GM19025 (cell line): ENCODE measurements at regions not wholly inside any gene's neighbourhood (a gene's known extent, or its start where the extent isn't known, plus 50 kb on each side); places are given as distances from the start of the nearest gene placed in this dataset.

Experiments used
- ATAC-seq: cut with Tn5 transposase; IDR thresholded peaks from one replicate; pipeline ENCODE4 v1.9.1; 2021; ENCODE audit warnings: mild to moderate bottlenecking, low read depth, moderate library complexity; ENCODE audit not compliant: unreplicated experiment

DNA sequence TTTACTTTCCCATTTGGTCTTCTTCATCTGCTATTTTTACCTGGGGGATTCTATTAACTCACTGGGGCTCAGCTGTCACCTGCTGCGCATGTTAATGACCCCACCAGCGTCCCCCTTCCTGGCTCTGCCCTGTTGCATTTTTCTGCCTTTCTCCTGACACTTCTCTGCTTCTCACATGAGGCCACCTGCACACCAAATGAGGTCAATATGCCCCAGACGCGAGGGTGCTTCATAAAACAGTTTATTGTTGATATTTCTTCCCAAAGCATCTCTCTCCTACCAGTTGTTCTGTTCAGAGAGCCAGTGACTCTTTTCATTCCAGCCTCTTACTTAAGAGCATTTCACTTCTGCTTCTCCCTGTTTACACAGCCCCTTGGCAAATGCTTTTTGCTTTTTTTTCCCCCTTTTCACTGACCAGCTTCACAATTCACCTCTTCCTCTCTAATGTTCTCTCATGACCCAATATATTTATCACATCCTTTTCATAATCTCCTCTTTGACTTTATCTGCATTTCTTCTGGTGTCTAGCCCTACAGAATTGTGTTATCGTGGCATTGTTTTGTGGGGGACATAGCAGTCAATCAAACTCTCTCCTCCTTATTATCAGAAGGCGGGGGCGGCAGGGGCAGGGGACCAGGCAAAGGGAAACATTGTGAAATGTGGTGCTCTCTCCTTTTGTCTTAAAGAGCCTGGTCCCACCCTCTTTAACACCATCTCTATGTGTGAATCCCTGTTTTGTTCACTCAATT is 545.8 kb upstream of the CITED2 start:
- ATAC-seq: no peak

DNA sequence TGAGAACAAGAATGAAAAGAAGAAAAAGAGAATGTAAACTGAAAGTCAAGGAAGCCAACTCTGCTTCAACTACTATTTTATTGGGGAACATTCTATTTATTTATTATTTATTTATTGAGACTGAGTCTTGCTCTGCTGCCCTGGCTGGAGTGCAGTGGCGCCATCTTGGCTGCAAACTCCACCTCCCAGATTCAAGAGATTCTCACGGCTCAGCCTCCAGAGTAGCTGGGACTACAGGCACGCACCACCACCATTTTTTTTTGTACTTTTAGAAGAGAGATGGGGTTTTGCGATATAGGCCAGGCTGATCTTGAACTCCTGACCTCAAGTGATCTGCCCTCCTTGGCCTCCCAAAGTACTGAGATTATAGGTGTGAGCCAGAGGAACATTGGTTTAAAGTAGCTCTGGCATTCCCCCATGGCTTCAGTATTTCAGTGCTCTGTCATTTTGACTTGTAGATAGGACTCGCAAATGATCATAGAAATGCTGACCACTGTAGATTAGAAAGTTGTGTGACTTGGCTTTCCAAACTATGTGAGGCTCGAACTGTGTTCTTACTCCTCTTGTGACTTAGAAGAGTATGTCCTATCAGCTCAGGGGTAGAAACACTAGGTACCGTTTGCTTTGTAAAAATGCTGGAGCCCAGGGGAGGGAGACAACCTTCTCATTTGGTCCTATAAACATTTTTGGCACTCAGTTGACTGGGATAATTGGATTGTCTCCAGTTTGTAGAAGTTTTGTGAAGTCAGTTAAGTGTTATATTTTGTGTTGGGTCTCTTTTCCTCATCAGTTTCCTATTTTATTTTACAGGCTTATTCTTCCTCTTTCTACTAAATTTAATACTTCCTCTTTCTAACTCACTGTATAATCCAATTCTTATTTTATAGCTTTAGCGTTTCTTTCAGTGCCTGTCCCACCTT is 544.9 kb upstream of the CITED2 start:
- ATAC-seq: no peak

DNA sequence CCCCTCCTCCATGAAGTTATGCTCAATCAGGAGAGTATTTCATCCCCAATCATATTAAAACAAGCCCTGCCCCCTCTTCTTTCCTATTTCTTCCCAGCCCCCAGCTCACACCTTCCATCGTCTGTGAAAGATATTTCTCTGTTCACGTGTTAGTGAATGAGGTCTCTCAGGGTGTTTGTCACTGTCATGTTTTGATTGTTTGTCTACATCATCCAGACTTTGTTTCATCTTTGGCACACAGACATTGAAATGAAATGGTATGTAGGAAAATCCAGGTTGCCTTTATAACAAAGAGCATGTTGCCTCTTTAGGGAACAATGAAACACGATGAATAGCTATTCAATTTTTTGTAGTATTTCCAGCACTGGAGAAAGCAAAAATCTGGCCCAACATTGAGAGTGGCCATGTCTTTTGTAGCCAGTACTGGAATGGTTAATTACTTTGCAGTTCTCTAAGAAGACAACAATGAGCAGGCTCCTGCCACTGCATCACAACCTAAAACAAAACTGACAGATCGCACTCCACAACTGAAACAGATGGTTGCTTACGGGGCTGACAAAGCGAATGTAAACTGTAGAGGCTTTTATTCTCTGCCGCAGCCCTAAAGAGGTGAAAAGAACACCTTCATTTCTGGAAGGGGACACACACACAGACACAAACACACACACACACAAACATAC is 543.6 kb upstream of the CITED2 start:
- no peak for ATAC-seq

DNA sequence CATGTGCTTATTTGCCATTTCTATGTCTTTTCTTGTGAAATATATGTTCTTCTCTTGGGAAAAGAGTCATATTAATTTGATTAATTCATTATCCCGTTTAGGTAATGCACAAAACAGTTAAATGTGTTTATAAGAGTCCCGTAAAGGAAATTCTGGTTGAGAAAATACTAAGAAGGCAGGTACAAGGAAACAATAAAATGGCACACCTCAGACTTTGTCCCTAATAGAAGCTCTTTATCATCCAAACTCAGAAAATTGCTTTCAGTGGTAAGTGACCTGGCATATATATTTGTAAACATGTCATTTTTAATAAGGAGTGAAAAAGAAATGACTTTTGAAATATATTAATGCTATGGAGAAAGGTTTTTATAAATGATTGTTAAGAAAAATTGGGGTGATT is 540.5 kb upstream of the CITED2 start:
- ATAC-seq: no peak

DNA sequence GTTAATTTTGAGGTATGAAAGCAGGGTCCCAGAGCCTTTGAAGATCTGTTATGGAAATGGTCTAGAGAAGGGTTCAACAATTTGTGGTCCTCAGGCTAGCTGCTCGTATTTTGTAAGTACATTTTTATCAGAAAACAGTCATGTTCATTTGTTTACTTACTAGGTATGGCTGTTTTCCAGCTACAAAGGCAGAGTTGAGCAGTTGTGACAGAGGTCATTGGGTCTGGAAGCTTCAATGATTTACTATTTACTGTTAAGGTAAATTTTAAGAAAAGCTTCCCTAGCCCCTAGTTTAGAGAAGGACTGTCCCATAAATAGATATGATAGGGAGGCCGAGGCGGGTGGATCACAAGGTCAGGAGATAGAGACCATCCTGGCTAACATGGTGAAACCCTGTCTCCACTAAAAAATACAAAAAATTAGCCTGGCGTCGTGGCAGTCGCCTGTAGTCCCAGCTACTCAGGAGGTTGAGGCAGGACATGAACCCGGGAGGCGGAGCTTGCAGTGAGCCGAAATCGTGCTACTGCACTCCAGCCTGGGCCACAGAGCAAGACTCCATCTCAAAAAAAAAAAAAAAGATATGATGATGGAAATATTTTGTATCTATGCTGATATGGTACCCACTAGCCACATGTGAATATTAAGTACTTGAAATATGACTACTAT is 538.4 kb upstream of the CITED2 start:
- no peak for ATAC-seq

DNA sequence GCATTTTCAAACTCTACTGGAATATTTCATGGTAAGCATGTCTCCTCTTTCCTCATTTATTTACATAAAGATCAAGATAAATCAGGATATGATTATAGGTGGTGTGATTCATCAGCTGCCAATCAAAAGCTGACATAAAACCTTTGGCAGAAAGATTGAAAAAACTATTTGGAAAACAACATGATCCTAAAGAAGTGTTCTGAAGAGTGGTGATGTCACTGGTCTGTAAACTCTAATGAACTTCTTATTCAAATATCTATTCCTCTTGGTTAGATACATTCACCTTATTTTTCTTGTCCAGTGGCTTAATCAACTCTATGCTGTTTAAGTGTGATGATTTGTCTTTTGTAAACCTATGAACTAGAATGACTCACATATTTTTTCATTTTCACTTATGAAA is 535.5 kb upstream of the CITED2 start:
- no peak for ATAC-seq

DNA sequence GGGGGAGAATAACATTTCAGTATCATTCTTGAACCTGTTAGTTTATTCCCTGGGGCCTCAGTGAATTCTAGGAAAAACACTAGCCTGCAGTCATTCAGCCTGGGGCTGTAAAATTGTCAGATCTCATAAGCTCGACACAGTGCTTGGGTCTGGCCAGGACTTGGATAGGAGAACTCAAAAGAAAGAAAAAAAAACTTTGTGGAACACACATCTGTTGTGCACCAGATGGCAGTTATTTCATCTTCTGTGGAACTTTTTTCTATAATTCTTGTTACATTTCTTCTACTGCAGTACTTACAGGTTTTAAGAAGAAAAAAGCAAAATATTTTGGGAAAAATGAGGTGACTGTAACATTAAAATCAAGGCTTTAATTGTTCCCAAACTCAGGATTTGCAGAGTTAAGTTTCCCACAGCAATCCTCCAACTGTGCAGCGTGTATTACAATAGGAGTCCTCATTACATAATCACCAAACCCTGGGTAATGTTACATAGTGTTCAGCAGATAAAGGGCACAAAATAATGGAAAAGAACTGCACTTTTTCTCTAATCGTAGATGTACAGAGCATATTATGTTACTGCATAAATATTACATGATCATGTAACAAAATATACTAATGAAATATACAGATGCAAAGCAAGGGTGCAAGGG is 531.1 kb upstream of the CITED2 start:
- no peak for ATAC-seq

DNA sequence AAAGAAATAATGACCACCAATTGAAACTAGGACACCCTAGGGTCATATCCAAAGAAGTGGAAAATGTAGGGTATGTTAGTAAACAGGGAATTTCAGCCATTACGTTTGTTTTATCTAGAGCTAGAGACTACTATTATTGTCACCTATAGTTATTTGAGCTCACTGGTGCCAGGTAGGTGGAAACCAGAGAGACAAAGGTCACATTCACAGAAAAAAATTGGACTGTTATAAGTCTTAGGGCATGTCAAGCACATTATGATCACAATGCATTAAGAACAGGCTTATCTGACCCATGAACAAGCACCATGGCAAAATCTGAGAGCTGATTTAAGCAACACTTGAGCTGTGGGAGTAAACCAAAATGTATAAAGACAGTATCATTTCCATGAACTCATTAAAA is 530.1 kb upstream of the CITED2 start:
- ATAC-seq: no peak

DNA sequence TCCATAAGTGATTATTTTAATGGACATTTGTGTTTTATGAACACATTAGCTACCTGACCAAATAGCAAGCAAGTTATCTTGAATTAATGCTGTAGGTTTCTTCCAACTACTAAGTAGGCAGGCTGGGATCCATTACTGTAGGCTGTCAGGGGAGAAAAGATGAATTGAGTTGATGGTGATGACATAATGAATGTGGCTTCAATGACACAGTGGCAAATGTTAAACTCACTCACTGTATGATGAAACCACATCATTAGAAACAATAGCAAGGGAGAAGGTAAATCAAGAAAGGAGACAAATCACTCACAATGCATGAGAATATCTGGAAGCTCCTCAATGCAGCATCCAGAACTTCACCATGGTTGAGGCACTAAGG is 529.7 kb upstream of the CITED2 start:
- ATAC-seq: no peak

DNA sequence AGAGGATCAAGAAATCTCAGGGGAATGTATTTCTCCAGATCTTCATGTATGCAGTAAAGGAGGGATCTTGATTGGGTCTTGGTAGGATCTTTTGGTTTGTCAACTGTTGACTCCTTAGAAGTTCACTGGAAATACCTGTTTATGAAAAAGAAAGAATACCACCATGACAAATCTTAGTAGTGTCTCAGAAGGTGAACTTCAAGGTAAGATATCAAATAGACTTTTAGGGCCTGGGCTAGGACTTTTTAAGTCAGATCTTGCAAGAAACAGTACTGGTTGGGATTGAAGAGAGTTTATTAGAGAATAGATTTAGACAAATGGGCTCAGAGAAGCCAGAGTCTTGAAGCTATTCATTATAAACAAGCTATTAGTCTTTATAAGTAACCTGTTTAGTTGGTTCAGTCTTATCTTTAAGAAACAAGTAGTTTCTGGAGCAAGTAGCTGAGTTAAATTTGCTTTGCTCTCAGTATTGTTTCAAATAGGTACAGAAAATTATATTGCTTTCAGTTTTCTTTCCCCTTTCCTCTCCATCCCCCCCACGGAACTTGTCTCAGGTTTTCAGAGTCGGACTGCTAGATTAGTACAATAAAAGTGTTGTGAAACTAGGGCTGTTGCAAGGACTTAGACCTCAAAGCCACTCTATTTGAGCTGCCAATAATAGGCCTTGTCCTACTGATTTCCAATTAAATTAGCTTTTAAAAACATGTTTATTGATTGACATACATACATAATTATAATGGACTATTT is 529.1 kb upstream of the CITED2 start:
- peak; percentile 96 for ATAC-seq

DNA sequence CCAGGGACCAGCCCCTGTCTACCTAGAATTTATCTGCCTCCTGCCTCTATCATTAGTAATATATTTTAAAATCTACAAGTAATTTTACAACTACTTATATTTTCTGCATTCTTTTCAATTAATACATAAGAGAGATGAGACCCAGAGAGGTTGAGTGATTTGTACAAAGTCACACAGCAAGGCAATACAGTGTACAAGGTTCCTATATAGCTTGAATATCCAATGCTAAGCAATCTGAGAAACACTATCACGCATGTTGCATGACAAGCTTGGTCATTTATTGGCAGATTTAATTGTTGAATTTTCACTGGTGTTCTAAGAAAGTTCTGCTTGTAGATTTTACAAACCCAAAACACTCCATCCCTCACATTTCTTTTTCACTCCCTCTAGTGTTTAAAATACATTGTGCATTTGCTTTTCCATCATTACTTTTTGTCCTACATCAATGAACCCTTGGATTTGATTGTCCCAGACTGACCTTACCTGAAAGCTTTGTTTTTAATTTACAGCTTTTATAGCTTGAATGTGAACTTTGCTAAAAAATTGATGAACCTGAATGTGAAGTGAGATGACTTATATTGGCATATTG is 520.9 kb upstream of the CITED2 start:
- ATAC-seq: no peak

DNA sequence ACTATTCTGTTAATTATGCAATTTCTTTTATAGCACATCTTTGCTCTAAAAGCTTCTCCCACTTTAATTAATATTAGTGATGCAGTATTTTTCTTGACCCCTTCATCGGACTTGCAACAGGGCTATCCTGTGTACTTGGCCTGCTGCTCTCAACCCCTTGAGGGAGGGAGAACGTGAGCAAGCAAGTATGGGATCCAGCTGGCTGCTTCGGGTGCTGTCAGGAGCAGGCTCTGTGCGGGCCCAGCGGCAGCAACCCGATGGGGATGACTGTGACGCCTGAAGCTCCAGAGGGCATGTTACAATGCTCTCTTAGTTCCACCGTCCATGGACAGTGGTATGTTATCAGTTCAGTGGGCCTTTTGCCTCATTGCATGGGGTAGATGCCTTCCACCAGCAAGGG is 519.8 kb upstream of the CITED2 start:
- ATAC-seq: no peak

DNA sequence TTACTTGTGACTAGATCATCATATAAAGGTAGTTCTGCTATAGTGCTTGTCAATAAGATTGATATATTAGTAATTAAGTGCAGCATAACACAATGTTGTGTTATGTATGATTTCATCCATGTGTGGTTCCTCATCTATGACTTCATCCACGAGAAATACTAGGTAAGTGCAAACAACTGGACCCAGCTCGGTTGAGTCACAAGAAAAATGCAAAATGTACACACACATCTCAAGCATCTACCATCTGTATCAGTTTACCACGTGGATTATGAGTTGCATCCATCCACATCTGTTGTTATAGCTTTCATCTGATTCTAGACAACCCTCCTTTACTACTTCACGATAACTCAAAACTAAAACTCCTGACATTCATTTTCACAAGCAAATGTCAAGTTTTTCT is 517.0 kb upstream of the CITED2 start:
- no peak for ATAC-seq

DNA sequence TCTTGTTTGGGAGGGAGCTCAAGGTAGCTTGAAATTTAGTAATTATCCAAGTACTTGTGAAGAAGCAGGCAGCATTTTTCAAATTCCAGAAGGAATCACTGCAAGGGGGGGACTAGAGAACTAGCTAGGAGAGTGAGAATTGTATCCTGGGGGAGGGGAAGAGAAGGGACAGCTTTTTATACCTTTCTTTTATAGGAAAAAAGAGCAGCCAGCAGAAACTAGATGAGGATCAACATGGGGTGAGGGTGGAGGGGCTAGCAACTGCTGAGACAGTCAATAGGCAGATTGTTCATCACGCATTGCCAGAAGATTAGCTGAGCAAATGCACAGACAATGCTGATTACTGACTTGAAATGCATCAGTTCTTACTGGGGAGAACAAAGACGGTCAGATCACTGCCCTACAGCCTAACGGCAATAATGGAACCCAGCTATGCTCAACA is 514.3 kb upstream of the CITED2 start:
- no peak for ATAC-seq

DNA sequence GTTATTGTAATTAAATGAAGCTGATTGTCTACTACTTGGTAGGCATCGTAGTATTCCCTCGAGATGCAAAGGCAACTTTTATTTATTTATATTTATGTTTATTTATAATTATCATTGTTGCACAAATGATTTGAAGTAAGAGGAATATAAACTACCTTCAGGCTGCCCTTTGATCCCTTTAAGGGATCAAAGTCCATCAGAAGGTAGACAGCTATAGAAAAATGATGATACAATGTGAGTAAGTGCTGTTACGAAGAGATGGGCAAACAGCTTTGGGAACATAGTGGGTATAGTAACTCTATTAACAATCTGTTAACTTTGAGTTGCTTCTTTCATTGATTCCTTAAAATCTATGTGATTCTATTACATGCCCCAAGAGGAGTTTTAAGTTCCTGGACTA is 512.8 kb upstream of the CITED2 start:
- no peak for ATAC-seq

DNA sequence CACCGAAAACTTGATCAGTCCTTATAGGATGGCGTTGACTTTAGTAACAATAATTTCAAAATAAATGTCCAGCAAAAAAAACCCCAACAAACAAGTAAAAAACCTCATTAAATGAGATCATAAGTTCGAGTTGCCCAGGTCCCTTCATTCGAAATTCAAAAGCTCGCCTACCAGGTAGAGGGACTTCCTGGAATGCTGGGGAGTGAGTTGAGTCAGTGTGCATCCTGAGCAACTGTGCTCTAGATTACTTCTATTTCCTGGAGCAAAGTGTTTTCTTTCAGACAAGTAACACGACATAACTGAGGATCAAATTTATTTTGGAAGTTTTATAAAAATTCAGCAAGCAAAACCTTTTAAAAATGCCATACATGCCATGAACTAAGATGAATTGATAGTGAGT is 511.9 kb upstream of the CITED2 start:
- ATAC-seq: no peak

DNA sequence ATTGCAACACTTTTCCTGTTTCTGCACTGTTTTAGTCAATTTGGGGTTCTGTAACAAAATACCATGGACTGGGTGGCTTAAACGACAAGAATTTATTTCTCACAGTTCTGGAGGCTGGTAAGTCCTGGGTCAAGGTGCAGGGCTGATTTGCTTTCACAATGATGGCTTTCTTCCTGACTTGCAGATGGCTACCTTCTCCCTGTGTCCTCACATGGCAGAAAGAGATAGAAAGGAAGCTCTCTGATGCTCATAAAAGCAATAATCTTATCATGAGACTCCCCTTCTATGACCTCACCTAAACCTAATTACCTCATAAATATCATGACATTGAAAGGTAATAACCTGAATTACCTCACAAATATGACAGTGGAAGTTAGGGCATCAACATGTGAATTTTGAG is 511.5 kb upstream of the CITED2 start:
- no peak for ATAC-seq

DNA sequence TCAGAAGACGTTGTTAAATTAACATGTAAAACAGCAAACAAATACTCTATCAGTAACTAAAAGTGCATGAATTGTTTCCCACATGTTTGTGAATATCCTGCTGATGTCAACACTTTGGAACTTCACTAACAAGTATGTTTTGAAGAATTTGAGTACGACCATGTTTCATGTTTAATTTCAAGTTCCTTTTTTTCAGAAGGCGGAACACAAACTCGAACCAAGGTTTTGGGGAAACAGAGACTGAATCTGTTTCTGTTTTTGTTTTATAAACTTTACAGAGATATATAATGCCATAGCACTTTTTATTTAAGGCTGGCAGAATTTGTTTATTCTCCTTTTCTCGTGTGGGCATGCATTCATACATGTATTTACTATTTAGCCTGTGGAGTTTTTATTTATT is 509.3 kb upstream of the CITED2 start:
- no peak for ATAC-seq
